ENCODE measurements at regions not wholly inside any gene's neighbourhood (a gene's known extent, or its start where the extent isn't known, plus 50 kb on each side); places are given as distances from the start of the nearest gene placed in this dataset.

DNA sequence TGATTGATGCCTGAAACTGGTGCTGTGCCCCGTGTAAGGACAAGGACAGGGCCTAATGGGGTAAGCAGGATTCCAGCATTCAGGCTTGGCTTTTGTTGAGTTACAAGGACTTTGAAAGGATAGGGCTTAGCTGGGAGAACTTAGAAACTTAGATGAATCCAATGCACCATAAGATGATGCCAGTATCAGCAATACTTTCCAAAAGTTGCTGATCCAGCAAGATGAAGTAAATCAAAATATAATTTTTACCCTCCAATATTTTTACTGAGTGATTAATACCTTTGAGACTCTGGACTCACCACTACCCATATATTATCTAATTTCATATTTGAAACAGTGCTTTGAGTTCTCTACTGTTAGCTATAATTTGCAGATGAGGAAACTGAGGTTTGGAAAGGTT, 354.5 kb upstream of the ATP5MC3 start:
- Mint-ChIP-seq H3K27me3 (ENCODE audit: low read depth) (no peaks in the 10 kb centered on the region), H3K4me3 (no peak overlapping the region), H3K4me1 (no peaks in the 10 kb centered on the region), H3K9me3 (peaks cover 15% of the 10 kb centered on the region), H3K36me3 (no peaks in the 10 kb centered on the region; the same call in 1 of the 2 replicates), H3K27ac (no peak overlapping the region)
- DNase-seq (ENCODE audit: low spot score), result no peak
- ChIA-PET POLR2A (no interaction called here), CTCF (no interaction called here)
- TF ChIP-seq, protein P1, sequence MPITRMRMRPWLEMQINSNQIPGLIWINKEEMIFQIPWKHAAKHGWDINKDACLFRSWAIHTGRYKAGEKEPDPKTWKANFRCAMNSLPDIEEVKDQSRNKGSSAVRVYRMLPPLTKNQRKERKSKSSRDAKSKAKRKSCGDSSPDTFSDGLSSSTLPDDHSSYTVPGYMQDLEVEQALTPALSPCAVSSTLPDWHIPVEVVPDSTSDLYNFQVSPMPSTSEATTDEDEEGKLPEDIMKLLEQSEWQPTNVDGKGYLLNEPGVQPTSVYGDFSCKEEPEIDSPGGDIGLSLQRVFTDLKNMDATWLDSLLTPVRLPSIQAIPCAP (CRISPR knock-in tag; IDR thresholded peaks at IDR 0.05), result no peak
- TF ChIP-seq, protein P2, sequence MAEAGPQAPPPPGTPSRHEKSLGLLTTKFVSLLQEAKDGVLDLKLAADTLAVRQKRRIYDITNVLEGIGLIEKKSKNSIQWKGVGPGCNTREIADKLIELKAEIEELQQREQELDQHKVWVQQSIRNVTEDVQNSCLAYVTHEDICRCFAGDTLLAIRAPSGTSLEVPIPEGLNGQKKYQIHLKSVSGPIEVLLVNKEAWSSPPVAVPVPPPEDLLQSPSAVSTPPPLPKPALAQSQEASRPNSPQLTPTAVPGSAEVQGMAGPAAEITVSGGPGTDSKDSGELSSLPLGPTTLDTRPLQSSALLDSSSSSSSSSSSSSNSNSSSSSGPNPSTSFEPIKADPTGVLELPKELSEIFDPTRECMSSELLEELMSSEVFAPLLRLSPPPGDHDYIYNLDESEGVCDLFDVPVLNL (CRISPR knock-in tag; IDR thresholded peaks at IDR 0.05; ENCODE audit: borderline replicate concordance, low read depth), result no peak
- TF ChIP-seq FOXP1 (CRISPR knock-in tag; IDR thresholded peaks at IDR 0.05; ENCODE audit: borderline replicate concordance), result no peak
- no peak for TF ChIP-seq FOXK1 (CRISPR knock-in tag; IDR thresholded peaks at IDR 0.05)
- no peak for TF ChIP-seq NR2C2 (CRISPR knock-in tag; IDR thresholded peaks at IDR 0.05)
- TF ChIP-seq NR1H2 (CRISPR knock-in tag; IDR thresholded peaks at IDR 0.05), result no peak
- no peak for TF ChIP-seq TP53 (CRISPR knock-in tag; IDR thresholded peaks at IDR 0.05)
- no peak for TF ChIP-seq ZNF416 (CRISPR knock-in tag; IDR thresholded peaks at IDR 0.05)
- no peak for TF ChIP-seq ATF2 (CRISPR knock-in tag; IDR thresholded peaks at IDR 0.05; ENCODE audit: borderline replicate concordance, low read depth)
- no peak for TF ChIP-seq ELF4 (CRISPR knock-in tag; IDR thresholded peaks at IDR 0.05; ENCODE audit: low read depth)
- no peak for TF ChIP-seq CREB1 (CRISPR knock-in tag; IDR thresholded peaks at IDR 0.05)
- no peak for TF ChIP-seq ZNF263 (CRISPR knock-in tag; IDR thresholded peaks at IDR 0.05; ENCODE audit: low read depth)
- TF ChIP-seq ZNF396 (CRISPR knock-in tag; IDR thresholded peaks at IDR 0.05; ENCODE audit: borderline replicate concordance), result no peak
- no peak for TF ChIP-seq GTF2I (CRISPR knock-in tag; conservative IDR thresholded peaks at IDR 0.05)
- no peak for TF ChIP-seq SMAD4 (CRISPR knock-in tag; IDR thresholded peaks at IDR 0.05)
- peak; percentile 74 for ATAC-seq

- peaks cover 15% of the 10 kb centered on the region for H3K9me3 Mint-ChIP-seq
- no peaks in the 10 kb centered on the region; the same call in 1 of the 2 replicates for H3K36me3 Mint-ChIP-seq
- POLR2A ChIA-PET, result no interaction called here
- no peaks in the 10 kb centered on the region for H3K4me1 Mint-ChIP-seq
- CTCF ChIA-PET, result no interaction called here
- H3K27ac Mint-ChIP-seq, result no peak overlapping the region
- H3K27me3 Mint-ChIP-seq (ENCODE audit: low read depth), result no peaks in the 10 kb centered on the region
- DNase-seq (ENCODE audit: low spot score) (no peak), ATAC-seq (no peak)
- H3K4me3 Mint-ChIP-seq, result no peak overlapping the region
- TF ChIP-seq PRDM15 (CRISPR knock-in tag; IDR thresholded peaks at IDR 0.05), result no peak
- TF ChIP-seq, protein P3, sequence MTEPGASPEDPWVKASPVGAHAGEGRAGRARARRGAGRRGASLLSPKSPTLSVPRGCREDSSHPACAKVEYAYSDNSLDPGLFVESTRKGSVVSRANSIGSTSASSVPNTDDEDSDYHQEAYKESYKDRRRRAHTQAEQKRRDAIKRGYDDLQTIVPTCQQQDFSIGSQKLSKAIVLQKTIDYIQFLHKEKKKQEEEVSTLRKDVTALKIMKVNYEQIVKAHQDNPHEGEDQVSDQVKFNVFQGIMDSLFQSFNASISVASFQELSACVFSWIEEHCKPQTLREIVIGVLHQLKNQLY (CRISPR knock-in tag; IDR thresholded peaks at IDR 0.05), result no peak
- no peak for TF ChIP-seq NR2C2 (CRISPR knock-in tag; IDR thresholded peaks at IDR 0.05)
- TF ChIP-seq, protein P2 (CRISPR knock-in tag; IDR thresholded peaks at IDR 0.05; ENCODE audit: borderline replicate concordance, low read depth), result no peak
- TF ChIP-seq IRF2 (CRISPR knock-in tag; IDR thresholded peaks at IDR 0.05; ENCODE audit: borderline replicate concordance, low read depth), result no peak
- TF ChIP-seq, protein P1 (CRISPR knock-in tag; IDR thresholded peaks at IDR 0.05), result no peak
- TF ChIP-seq EMX1 (CRISPR knock-in tag; IDR thresholded peaks at IDR 0.05), result no peak
- no peak for TF ChIP-seq TEAD4 (CRISPR knock-in tag; IDR thresholded peaks at IDR 0.05)
- TF ChIP-seq GABPB1 (CRISPR knock-in tag; IDR thresholded peaks at IDR 0.05), result no peak
- TF ChIP-seq RELA (CRISPR knock-in tag; IDR thresholded peaks at IDR 0.05; ENCODE audit: borderline replicate concordance), result no peak
- no peak for TF ChIP-seq FOXJ3 (CRISPR knock-in tag; IDR thresholded peaks at IDR 0.05; ENCODE audit: borderline replicate concordance)
- TF ChIP-seq MXD4 (CRISPR knock-in tag; IDR thresholded peaks at IDR 0.05; ENCODE audit: borderline replicate concordance), result no peak
- no peak for TF ChIP-seq ZBTB21 (CRISPR knock-in tag; IDR thresholded peaks at IDR 0.05; ENCODE audit: borderline replicate concordance)
Observed at GRCh38 chr2:175535631-175536030, 354.1 kb upstream of the ATP5MC3 start.
